PC-3 (cell line): ENCODE measurements at regions not wholly inside any gene's neighbourhood (a gene's known extent, or its start where the extent isn't known, plus 50 kb on each side); places are given as distances from the start of the nearest gene placed in this dataset.

Source experiments
- ATAC-seq: fragments of 200-7000 bp; cut with Tn5 transposase; 2 replicates; pipeline ENCODE4 v1.9.1; 2020; ENCODE audit warnings: mild to moderate bottlenecking, moderate library complexity
- BruUV-seq: library from RNA; stranded (reverse); fragments of 400-500 nt; replicated peaks from 2 replicates; lab custom pipeline; 2021; lab: Mats Ljungman, UMichigan
- CTCF ChIA-PET: fragments of 300-600 bp; sonication (Branson Sonifier 250); formaldehyde crosslinking; loops from one replicate; lab custom pipeline; 2022; ENCODE audit warnings: antibody characterized with exemption; lab: Charles Lee
- POLR2A ChIA-PET: fragments of 300-600 bp; sonication (Branson Sonifier 250); formaldehyde crosslinking; loops from one replicate; lab custom pipeline; 2022; ENCODE audit warnings: antibody characterized with exemption; ENCODE audit not compliant: unreplicated experiment; lab: Charles Lee
- DNase-seq: peaks from one replicate; pipeline ENCODE4 v3.0.0-alpha.2; 2015
- H2AFZ ChIP-seq: fragments of 300-600 bp; sonication (generic); 2 replicates; pipeline ENCODE4 v1.6.0; 2016; ENCODE audit warnings: antibody characterized with exemption, low read length
- H3F3A ChIP-seq: fragments of 300-600 bp; sonication (generic); one replicate; pipeline ENCODE4 v1.6.0; 2017; ENCODE audit warnings: antibody characterized with exemption, low read length, control low read depth, mild to moderate bottlenecking; ENCODE audit not compliant: unreplicated experiment
- H3K27ac ChIP-seq: fragments of 300-600 bp; sonication (generic); 2 replicates; pipeline ENCODE4 v1.5.1; 2016; ENCODE audit warnings: mild to moderate bottlenecking, low read length
- H3K27me3 ChIP-seq: fragments of 300-600 bp; sonication (generic); 2 replicates; pipeline ENCODE4 v1.6.1; 2016; ENCODE audit warnings: low read length, mixed read lengths
- H3K36me3 ChIP-seq: fragments of 300-600 bp; sonication (generic); 2 replicates; pipeline ENCODE4 v1.6.1; 2016; ENCODE audit warnings: low read depth, mixed run types, low read length, mixed read lengths
- H3K4me1 ChIP-seq: fragments of 300-600 bp; sonication (generic); 2 replicates; pipeline ENCODE4 v1.5.1; 2016; ENCODE audit warnings: low read length; ENCODE audit not compliant: insufficient read depth
- H3K4me2 ChIP-seq: fragments of 300-600 bp; sonication (generic); 2 replicates; pipeline ENCODE4 v1.6.0; 2016; ENCODE audit warnings: low read length
- H3K4me3 ChIP-seq: fragments of 300-600 bp; sonication (generic); 2 replicates; pipeline ENCODE4 v1.5.1; 2016; ENCODE audit warnings: mild to moderate bottlenecking, low read length, mixed read lengths
- H3K79me2 ChIP-seq: fragments of 300-600 bp; sonication (generic); 2 replicates; pipeline ENCODE4 v1.6.1; 2017; ENCODE audit warnings: low read length, mixed read lengths
- H3K9ac ChIP-seq: fragments of 300-600 bp; sonication (generic); 2 replicates; pipeline ENCODE4 v1.6.0; 2016; ENCODE audit warnings: mild to moderate bottlenecking, low read length
- H3K9me2 ChIP-seq: fragments of 300-600 bp; sonication (generic); replicated peaks from 2 replicates; pipeline ENCODE4 v1.6.1; 2016; ENCODE audit warnings: mixed run types, low read length, mixed read lengths
- H3K9me3 ChIP-seq: fragments of 300-600 bp; sonication (generic); 2 replicates; pipeline ENCODE4 v1.6.1; 2016; ENCODE audit warnings: low read length, mixed read lengths
- H4K20me1 ChIP-seq: fragments of 300-600 bp; sonication (generic); 2 replicates; pipeline ENCODE4 v1.6.1; 2016; ENCODE audit warnings: low read length, mixed read lengths
- CTCF ChIP-seq: fragments of 300-600 bp; sonication (generic); conservative IDR thresholded peaks from 2 replicates; pipeline ENCODE4 v1.5.1; 2017; ENCODE audit warnings: antibody characterized with exemption, low read depth, mild to moderate bottlenecking, low read length
- EZH2 ChIP-seq: fragments of 300-600 bp; sonication (generic); IDR thresholded peaks from one replicate; pipeline ENCODE4 v1.6.1; 2017; ENCODE audit warnings: antibody characterized with exemption, mild to moderate bottlenecking, low read length; ENCODE audit not compliant: unreplicated experiment
- EZH2phosphoT487 ChIP-seq: fragments of 300-600 bp; sonication (generic); IDR thresholded peaks from 2 replicates; pipeline ENCODE4 v1.6.1; 2018; ENCODE audit warnings: mild to moderate bottlenecking, antibody characterized with exemption, low read length, borderline replicate concordance
- intact Hi-C: fragments of 100-400 bp; cut with micrococcal nuclease; formaldehyde crosslinking; loops from 2 replicates; pipeline ENCODE4 v1.9.0; 2023

GRCh38 chr2:59919579-59919978 is 633.9 kb downstream of the BCL11A start:
- Histone ChIP-seq H3K27me3 (peaks cover 42% of the 10 kb centered on the region), H3K9me3 (no peaks in the 10 kb centered on the region), H3F3A (no peaks in the 10 kb centered on the region), H3K9ac (no peak overlapping the region), H3K9me2 (no peaks in the 10 kb centered on the region), H3K36me3 (no peaks in the 10 kb centered on the region), H3K27ac (no peak overlapping the region), H2AFZ (no peak overlapping the region), H4K20me1 (no peaks in the 10 kb centered on the region), H3K4me2 (no peak overlapping the region), H3K4me3 (no peak overlapping the region), H3K79me2 (no peaks in the 10 kb centered on the region), H3K4me1 (no peaks in the 10 kb centered on the region)
- DNase-seq: no peak
- ATAC-seq: no peak
- CTCF ChIA-PET: no interaction called here
- TF ChIP-seq EZH2 (no peak), CTCF (no peak), EZH2phosphoT487 (no peak)
- BruUV-seq: no TSS peak
- intact Hi-C loops: no loop called here
- POLR2A ChIA-PET: no interaction called here

GRCh38 chr2:59912042-59912441 is 641.4 kb downstream of the BCL11A start:
- H3K9me3 ChIP-seq: no peaks in the 10 kb centered on the region
- H3K9me2 ChIP-seq: no peaks in the 10 kb centered on the region
- no peak overlapping the region for H3K4me2 ChIP-seq
- no TSS peak for BruUV-seq
- no peaks in the 10 kb centered on the region for H3K36me3 ChIP-seq
- TF ChIP-seq CTCF: no peak
- TF ChIP-seq EZH2: no peak
- no peak for TF ChIP-seq EZH2phosphoT487
- intact Hi-C loops: no loop called here
- H3K4me1 ChIP-seq: no peaks in the 10 kb centered on the region
- no peak overlapping the region for H3K27ac ChIP-seq
- H3K4me3 ChIP-seq: no peak overlapping the region
- no peak overlapping the region for H3K9ac ChIP-seq
- no peaks in the 10 kb centered on the region for H3K79me2 ChIP-seq
- POLR2A ChIA-PET: no interaction called here
- DNase-seq (no peak), ATAC-seq (no peak)
- no peaks in the 10 kb centered on the region for H4K20me1 ChIP-seq
- CTCF ChIA-PET: no interaction called here
- no peak overlapping the region for H2AFZ ChIP-seq
- H3F3A ChIP-seq: no peaks in the 10 kb centered on the region
- H3K27me3 ChIP-seq: 0 out of 2 replicates have a peak, but pooled peaks cover 4% of the 10 kb centered on the region

GRCh38 chr2:59910166-59910565 is 643.3 kb downstream of the BCL11A start:
- H3F3A ChIP-seq: no peaks in the 10 kb centered on the region
- intact Hi-C loops: no loop called here
- H3K27me3 ChIP-seq: peaks cover 12% of the 10 kb centered on the region
- H3K9me3 ChIP-seq: no peaks in the 10 kb centered on the region
- no peak overlapping the region for H3K9ac ChIP-seq
- H3K9me2 ChIP-seq: no peaks in the 10 kb centered on the region
- H2AFZ ChIP-seq: no peak overlapping the region
- POLR2A ChIA-PET: no interaction called here
- no peaks in the 10 kb centered on the region for H4K20me1 ChIP-seq
- H3K4me2 ChIP-seq: no peak overlapping the region
- no peaks in the 10 kb centered on the region for H3K36me3 ChIP-seq
- H3K4me1 ChIP-seq: no peaks in the 10 kb centered on the region
- no peak for TF ChIP-seq EZH2phosphoT487
- no peak for TF ChIP-seq EZH2
- no peak for TF ChIP-seq CTCF
- ATAC-seq (no peak), DNase-seq (no peak)
- no peak overlapping the region for H3K4me3 ChIP-seq
- CTCF ChIA-PET: no interaction called here
- no TSS peak for BruUV-seq
- H3K79me2 ChIP-seq: no peaks in the 10 kb centered on the region
- H3K27ac ChIP-seq: no peak overlapping the region
